Bronchial epithelial cell (primary cell): ENCODE measurements at regions not wholly inside any gene's neighbourhood (a gene's known extent, or its start where the extent isn't known, plus 50 kb on each side); places are given as distances from the start of the nearest gene placed in this dataset.

Source experiments
- DNase-seq: peaks from one replicate; pipeline ENCODE4 v3.0.0-alpha.2; 2010; ENCODE audit warnings: low read depth
- FAIRE-seq: peaks from 2 replicates; lab custom pipeline; 2011; peaks lifted over from hg19 to GRCh38; lab: Jason Lieb, UNC
- H3K27me3 ChIP-seq: 2 replicates; pipeline ENCODE4 v1.5.1; 2011; ENCODE audit warnings: low read length; ENCODE audit not compliant: control insufficient read depth, insufficient read depth
- H3K36me3 ChIP-seq: 2 replicates; pipeline ENCODE4 v1.5.1; 2011; ENCODE audit warnings: low read length; ENCODE audit not compliant: control insufficient read depth, insufficient read depth
- H3K4me3 ChIP-seq: 2 replicates; pipeline ENCODE4 v1.5.1; 2011; ENCODE audit warnings: mild to moderate bottlenecking, low read depth, low read length, control low read depth
- TF ChIP-seq, protein P1 (sequence below): IDR thresholded peaks from 2 replicates; pipeline ENCODE4 v1.5.1; 2011; ENCODE audit warnings: mild to moderate bottlenecking, moderate library complexity, low read length, control low read depth, inconsistent platforms; ENCODE audit not compliant: insufficient read depth, severe bottlenecking

GRCh38 chr11:106479646-106480045, 402.2 kb downstream of the AASDHPPT start:
- FAIRE-seq (no peak), DNase-seq (peak; percentile 76)
- Histone ChIP-seq H3K27me3 (no peaks in the 10 kb centered on the region), H3K4me3 (no peak overlapping the region), H3K36me3 (no peaks in the 10 kb centered on the region)
- TF ChIP-seq, protein P1, sequence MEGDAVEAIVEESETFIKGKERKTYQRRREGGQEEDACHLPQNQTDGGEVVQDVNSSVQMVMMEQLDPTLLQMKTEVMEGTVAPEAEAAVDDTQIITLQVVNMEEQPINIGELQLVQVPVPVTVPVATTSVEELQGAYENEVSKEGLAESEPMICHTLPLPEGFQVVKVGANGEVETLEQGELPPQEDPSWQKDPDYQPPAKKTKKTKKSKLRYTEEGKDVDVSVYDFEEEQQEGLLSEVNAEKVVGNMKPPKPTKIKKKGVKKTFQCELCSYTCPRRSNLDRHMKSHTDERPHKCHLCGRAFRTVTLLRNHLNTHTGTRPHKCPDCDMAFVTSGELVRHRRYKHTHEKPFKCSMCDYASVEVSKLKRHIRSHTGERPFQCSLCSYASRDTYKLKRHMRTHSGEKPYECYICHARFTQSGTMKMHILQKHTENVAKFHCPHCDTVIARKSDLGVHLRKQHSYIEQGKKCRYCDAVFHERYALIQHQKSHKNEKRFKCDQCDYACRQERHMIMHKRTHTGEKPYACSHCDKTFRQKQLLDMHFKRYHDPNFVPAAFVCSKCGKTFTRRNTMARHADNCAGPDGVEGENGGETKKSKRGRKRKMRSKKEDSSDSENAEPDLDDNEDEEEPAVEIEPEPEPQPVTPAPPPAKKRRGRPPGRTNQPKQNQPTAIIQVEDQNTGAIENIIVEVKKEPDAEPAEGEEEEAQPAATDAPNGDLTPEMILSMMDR: no peak

GRCh38 chr11:106480581-106481190, 403.2 kb downstream of the AASDHPPT start:
- TF ChIP-seq, protein P1: no peak
- Histone ChIP-seq H3K36me3 (no peaks in the 10 kb centered on the region), H3K27me3 (no peaks in the 10 kb centered on the region), H3K4me3 (no peak overlapping the region)
- FAIRE-seq: no peak
- no peak for DNase-seq

- TF ChIP-seq, protein P1: no peak
- no peak for FAIRE-seq
- Histone ChIP-seq H3K36me3 (no peaks in the 10 kb centered on the region), H3K4me3 (no peak overlapping the region), H3K27me3 (no peaks in the 10 kb centered on the region)
- peak; percentile 75 for DNase-seq
Measured at GRCh38 chr11:106482917-106483785, 405.7 kb downstream of the AASDHPPT start.

DNA sequence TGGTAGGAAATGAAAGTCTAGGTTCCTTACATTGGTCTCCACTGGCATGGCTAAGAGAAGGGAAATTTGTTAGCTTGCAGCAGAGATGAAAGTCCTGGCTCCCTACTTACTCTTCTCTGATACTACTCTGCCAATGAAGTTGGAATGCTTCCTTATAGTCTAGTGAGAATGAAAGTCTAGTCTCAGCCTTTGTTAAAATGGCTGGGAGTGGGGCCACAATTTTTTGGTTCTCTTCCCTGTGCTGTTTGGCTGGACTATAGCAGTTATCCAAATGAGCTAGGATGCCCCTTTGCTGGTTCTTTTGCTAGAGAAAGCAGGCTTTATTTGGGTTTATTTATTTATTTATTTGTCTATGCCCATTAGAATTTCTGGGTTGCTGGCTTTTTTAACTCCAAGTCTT, 414.3 kb downstream of the AASDHPPT start:
- no peaks in the 10 kb centered on the region for H3K36me3 ChIP-seq
- FAIRE-seq (no peak), DNase-seq (no peak)
- no peaks in the 10 kb centered on the region for H3K27me3 ChIP-seq
- TF ChIP-seq, protein P1: no peak
- no peak overlapping the region for H3K4me3 ChIP-seq

GRCh38 chr11:106493751-106494150, 416.3 kb downstream of the AASDHPPT start:
- TF ChIP-seq, protein P1: no peak

More at GRCh38 chr11:106493751-106494150, 416.3 kb downstream of the AASDHPPT start:
- H3K27me3 ChIP-seq: no peaks in the 10 kb centered on the region
- H3K4me3 ChIP-seq: no peak overlapping the region
- FAIRE-seq: no peak
- H3K36me3 ChIP-seq: no peaks in the 10 kb centered on the region
- DNase-seq: peak; percentile 38
